Liver (tissue), 8 donors: ENCODE measurements at regions not wholly inside any gene's neighbourhood (a gene's known extent, or its start where the extent isn't known, plus 50 kb on each side); places are given as distances from the start of the nearest gene placed in this dataset.

Experiments
- DNase-seq: peaks from one replicate; pipeline ENCODE4 v3.0.0-alpha.2; 2017; ENCODE audit warnings: low spot score
- H3K27ac ChIP-seq, 2 donors: one replicate each; pipeline ENCODE4 v1.7.0; 2013; ENCODE audit warnings: inconsistent platforms in 2 of 2, low read length in 2 of 2, control low read depth in 1 of 2, low read depth in 1 of 2, mild to moderate bottlenecking in 1 of 2
- H3K27me3 ChIP-seq, 4 donors: one replicate each; pipeline versions ENCODE4 v1.6.1 to v1.7.0; 2013; ENCODE audit warnings: low read length in 3 of 4, inconsistent platforms in 1 of 4, mild to moderate bottlenecking in 1 of 4, moderate library complexity in 1 of 4; ENCODE audit not compliant: control insufficient read depth in 4 of 4, insufficient read depth in 4 of 4
- H3K36me3 ChIP-seq, 4 donors: one replicate each; pipeline versions ENCODE4 v1.6.1 to v1.7.0; 2013; ENCODE audit warnings: low read length in 3 of 4, mild to moderate bottlenecking in 3 of 4, low read depth in 1 of 4, moderate library complexity in 1 of 4; ENCODE audit not compliant: control insufficient read depth in 4 of 4, insufficient read depth in 3 of 4
- H3K4me1 ChIP-seq, 4 donors: one replicate each; pipeline versions ENCODE4 v1.6.1 to v1.7.0; 2013; ENCODE audit warnings: low read length in 3 of 4, mild to moderate bottlenecking in 3 of 4, moderate library complexity in 1 of 4; ENCODE audit not compliant: control insufficient read depth in 4 of 4, insufficient read depth in 4 of 4
- H3K4me3 ChIP-seq, 3 donors: one replicate each; pipeline versions ENCODE4 v1.6.1 to v1.7.0; 2013; ENCODE audit warnings: low read length in 3 of 3, control low read depth in 1 of 3, low read depth in 1 of 3, mild to moderate bottlenecking in 1 of 3
- H3K9ac ChIP-seq, 2 donors: one replicate each; pipeline ENCODE4 v1.7.0; 2013; ENCODE audit warnings: low read length in 2 of 2, mild to moderate bottlenecking in 2 of 2, moderate library complexity in 2 of 2, control low read depth in 1 of 2, low read depth in 1 of 2
- H3K9me3 ChIP-seq, 4 donors: one replicate each; pipeline versions ENCODE4 v1.6.1 to v1.7.0; 2013; ENCODE audit warnings: low read length in 3 of 4; ENCODE audit not compliant: control insufficient read depth in 4 of 4
- ATF3 ChIP-seq: IDR thresholded peaks from 2 replicates; pipeline ENCODE4 v1.6.1; 2016; ENCODE audit warnings: antibody characterized with exemption
- CTCF ChIP-seq: fragments of 150-350 bp; IDR thresholded peaks from 2 replicates; pipeline ENCODE4 v1.5.1; 2017; ENCODE audit warnings: improper control_type of control experiment, low read depth, low read length; ENCODE audit not compliant: missing input control
- EGR1 ChIP-seq, 2 donors: IDR thresholded peaks; 2 replicates each; pipeline ENCODE4 v1.6.1; 2016 to 2018; ENCODE audit warnings: antibody characterized with exemption in 2 of 2, low read depth in 2 of 2
- FOXA2 ChIP-seq: IDR thresholded peaks from 2 replicates; pipeline ENCODE4 v1.6.1; 2016; ENCODE audit warnings: antibody characterized with exemption
- GABPA ChIP-seq, 2 donors: IDR thresholded peaks in 1 of 2; conservative IDR thresholded peaks in 1 of 2; 2 replicates each; pipeline ENCODE4 v1.6.1; 2016; ENCODE audit warnings: antibody characterized with exemption in 2 of 2, mild to moderate bottlenecking in 1 of 2, moderate library complexity in 1 of 2
- HNF4A ChIP-seq, 2 donors: conservative IDR thresholded peaks; 2 replicates each; pipeline ENCODE4 v1.6.1; 2016; ENCODE audit warnings: antibody characterized with exemption in 2 of 2, mild to moderate bottlenecking in 2 of 2
- MAX ChIP-seq: IDR thresholded peaks from 2 replicates; pipeline ENCODE4 v1.6.1; 2016; ENCODE audit warnings: antibody characterized with exemption
- RAD21 ChIP-seq, 2 donors: IDR thresholded peaks; 2 replicates each; pipeline ENCODE4 v1.6.1; 2016; ENCODE audit warnings: antibody characterized with exemption in 2 of 2, mild to moderate bottlenecking in 2 of 2
- REST ChIP-seq: IDR thresholded peaks from 2 replicates; pipeline ENCODE4 v1.6.1; 2016; ENCODE audit warnings: antibody characterized with exemption, mild to moderate bottlenecking
- RXRA ChIP-seq, 2 donors: IDR thresholded peaks; 2 replicates each; pipeline ENCODE4 v1.6.1; 2017 to 2018; ENCODE audit warnings: antibody characterized with exemption in 2 of 2, mild to moderate bottlenecking in 1 of 2
- SP1 ChIP-seq: IDR thresholded peaks from 2 replicates; pipeline ENCODE4 v1.6.1; 2018; ENCODE audit warnings: antibody characterized with exemption, mild to moderate bottlenecking
- ZBTB33 ChIP-seq: IDR thresholded peaks from 2 replicates; pipeline ENCODE4 v1.6.1; 2016; ENCODE audit warnings: antibody characterized with exemption
- WGBS: extraction: QIAGEN DNeasy Blood & Tissue Kit; methylation state at CpG from one replicate; pipeline ENCODE4 v1.1.7; 2013; 5-methylcytosine and 5-hydroxymethylcytosine counted together
- donor health status: healthy.
- donor health status: healthy.
- donor health status: healthy.
- donor health status: healthy.
- donor health status: healthy.

- no peak for TF ChIP-seq HNF4A (conservative IDR thresholded peaks at IDR 0.05)
- no peak for TF ChIP-seq REST
Measured at GRCh38 chr2:52334185-52334584, 1302.3 kb upstream of the NRXN1 start (continued).

- Histone ChIP-seq H3K4me1 (no peaks in the 10 kb centered on the region), H3K9ac (no peak overlapping the region), H3K36me3 (no peaks in the 10 kb centered on the region), H3K9me3 (peaks cover 1 to 8% (median 4%) of the 10 kb centered on the region in 4 donors), H3K27ac (no peak overlapping the region), H3K27me3 (no peaks in the 10 kb centered on the region), H3K4me3 (no peak overlapping the region)
- no peak for TF ChIP-seq SP1
- TF ChIP-seq ATF3: no peak
- TF ChIP-seq FOXA2: no peak
- no peak for TF ChIP-seq EGR1 (IDR thresholded peaks at IDR 0.05; ENCODE audit: low read depth in 2 of 2)
- no peak for TF ChIP-seq REST
- no peak for TF ChIP-seq GABPA (IDR thresholded peaks at IDR 0.05 in 1 of 2, conservative IDR thresholded peaks at IDR 0.05 in 1 of 2)
- TF ChIP-seq HNF4A (conservative IDR thresholded peaks at IDR 0.05): no peak
- TF ChIP-seq MAX: no peak
- TF ChIP-seq ZBTB33: no peak
- no peak for TF ChIP-seq RXRA (IDR thresholded peaks at IDR 0.05)
- TF ChIP-seq RAD21 (IDR thresholded peaks at IDR 0.05): no peak
- TF ChIP-seq CTCF: no peak
- no peak for DNase-seq
- WGBS: 92% methylated on average over 2 of the region's 2 CpGs
Measured at GRCh38 chr2:52327641-52328040, 1295.7 kb upstream of the NRXN1 start.
